NCI-H748 (cell line): ENCODE measurements at regions not wholly inside any gene's neighbourhood (a gene's known extent, or its start where the extent isn't known, plus 50 kb on each side); places are given as distances from the start of the nearest gene placed in this dataset.

Source experiments
- DNase-seq: peaks from one replicate; lab custom pipeline; 2025; ENCODE audit not compliant: unreplicated experiment; lab: John Stamatoyannopoulos, UW

GRCh38 chr6:140931581-140931980 is 1201.1 kb upstream of the GJE1 start:
- no peak for DNase-seq

DNA sequence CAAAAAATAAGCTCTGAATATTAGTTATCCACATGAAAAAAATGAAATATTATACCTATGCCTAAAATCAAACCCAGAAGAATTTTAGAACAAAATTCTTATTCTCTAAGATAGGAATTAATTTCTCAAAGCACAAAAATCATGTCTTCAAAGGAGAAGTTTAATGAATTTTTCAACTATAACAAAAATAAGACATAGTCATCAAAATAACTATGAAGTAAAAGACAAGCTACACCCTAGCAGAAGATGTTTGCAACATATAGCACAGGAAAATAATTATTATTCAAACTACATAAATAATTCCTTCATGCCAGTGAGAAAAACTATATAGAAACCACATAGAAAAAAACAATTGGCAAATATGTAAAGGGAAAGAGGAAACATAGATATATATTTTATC is 1203.6 kb upstream of the GJE1 start:
- DNase-seq = no peak

DNA sequence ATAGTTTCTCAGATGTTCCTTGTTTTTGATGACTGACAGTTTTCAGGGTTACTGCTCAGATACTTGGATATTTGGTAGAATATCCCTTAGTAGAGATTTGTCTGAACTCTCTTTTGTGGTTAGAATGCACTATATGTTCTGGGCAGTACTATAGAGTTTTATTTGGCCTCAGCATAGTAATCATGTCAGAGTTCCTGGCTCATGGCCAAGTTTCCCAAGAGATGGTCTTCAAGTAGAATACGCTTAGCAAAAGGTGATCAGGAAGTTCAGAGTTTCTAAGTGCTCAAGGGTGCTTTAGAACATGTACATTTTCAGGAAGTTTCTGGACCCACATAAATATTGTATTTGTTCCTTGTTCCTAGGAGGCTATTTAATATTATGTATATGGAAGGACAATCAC is 1209.7 kb upstream of the GJE1 start:
- DNase-seq = peak; percentile 32

DNA sequence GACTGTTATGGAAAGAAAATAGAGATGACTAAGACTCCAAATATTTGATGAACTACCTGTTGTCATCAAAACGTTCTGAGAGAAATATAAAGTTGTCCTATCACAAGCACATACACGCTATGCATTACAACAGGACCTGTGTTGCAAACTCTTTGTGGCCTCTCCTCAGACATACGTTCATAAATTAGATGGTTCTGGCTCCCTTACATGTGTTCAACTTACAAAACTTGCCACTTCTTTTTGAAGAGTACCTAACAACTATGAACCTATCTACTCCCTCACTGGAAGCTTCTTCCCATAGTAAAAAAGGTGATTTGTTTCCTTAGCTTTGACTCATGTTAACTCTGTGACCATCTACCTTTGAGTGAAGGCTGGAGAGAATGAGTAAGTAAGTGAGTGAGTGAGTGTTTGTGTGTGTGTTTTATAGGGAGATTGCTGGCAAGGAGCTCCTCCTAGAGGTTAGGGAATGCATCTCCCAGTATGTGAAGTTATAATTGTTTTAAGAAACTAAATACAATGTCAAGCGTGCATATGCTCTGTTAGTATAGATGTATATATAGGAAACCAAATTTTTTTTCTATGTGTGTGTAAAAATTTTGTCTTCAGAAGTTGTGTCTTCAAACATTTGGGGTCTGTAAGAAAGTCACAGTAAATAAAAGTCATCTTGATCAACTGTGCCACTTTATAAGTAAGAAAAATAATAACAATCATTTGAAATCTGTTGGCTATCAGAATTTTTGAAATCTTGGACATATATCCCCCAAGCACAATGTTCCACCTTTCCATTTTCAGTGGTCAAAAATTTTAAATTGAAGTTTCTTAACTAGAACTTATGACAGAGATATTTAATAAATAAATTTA is 1211.1 kb upstream of the GJE1 start:
- DNase-seq = peak; percentile 82

GRCh38 chr6:140917911-140918310 is 1214.8 kb upstream of the GJE1 start:
- DNase-seq = no peak

DNA sequence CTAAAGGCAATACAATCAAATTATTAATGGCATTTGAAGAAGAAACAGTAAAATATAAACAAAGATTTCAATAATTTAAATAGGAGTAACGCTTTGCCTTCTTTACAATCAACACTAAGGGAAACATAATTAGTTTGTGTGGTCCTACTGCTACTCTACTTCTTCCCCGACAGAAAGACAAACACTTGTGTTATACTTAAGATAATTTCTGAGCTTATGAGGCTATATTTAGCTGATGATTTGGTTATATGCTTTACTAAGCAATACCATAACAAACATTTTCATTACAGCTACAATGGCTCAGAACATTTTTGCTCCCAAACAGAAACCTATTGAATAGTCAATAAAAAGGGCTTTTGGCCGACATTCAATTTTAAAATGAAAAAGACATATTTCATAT is 1217.2 kb upstream of the GJE1 start:
- peak; percentile 87 for DNase-seq

- DNase-seq = peak; percentile 98
These were observed 1217.6 kb upstream of the GJE1 start for GRCh38 chr6:140915103-140915502.

- peak; percentile 42 for DNase-seq
These were observed 1220.0 kb upstream of the GJE1 start for GRCh38 chr6:140912686-140913085.

- DNase-seq = no peak
These were observed 1223.1 kb upstream of the GJE1 start for GRCh38 chr6:140909625-140910024.

DNA sequence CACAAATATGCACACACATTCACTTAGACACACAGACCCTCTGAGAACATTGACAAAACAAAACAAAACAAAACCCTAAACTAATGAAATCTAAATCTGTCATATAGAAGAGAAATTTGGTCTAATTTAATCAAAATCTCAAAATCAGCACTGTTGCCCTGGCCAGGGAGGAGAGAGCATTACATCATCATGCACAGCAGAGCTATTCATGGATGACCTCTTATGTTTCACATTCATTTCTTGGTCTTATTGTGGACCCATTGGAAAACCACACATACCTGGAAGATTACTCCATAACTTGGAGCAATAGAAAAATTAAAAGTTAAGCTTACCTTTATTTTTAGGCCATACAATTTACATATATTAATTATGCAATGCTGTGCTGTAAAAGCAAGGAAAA is 1223.6 kb upstream of the GJE1 start:
- no peak for DNase-seq

DNA sequence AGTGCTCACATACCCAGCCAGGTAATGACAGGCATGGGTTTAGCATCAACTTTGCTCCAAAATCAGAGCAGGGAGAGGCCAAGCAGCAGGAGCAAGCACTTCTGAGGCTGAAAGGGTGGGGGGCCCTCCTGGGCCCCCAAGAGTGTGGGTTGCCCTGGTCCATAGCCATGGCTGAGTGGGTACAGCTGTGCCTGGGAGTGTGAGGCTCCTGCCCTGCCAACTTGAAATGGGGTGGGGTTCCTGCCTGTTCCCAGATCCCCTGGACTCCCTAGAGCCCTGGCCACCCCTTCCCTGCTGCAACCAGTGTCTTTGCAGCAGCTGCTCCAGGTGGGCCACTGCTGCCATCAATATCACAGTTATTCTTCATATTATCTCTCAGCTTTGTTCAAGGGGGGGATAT is 1224.2 kb upstream of the GJE1 start:
- DNase-seq = no peak

GRCh38 chr6:140907235-140907634 is 1225.5 kb upstream of the GJE1 start:
- DNase-seq = no peak

GRCh38 chr6:140905724-140906123 is 1227.0 kb upstream of the GJE1 start:
- DNase-seq = no peak

- no peak for DNase-seq
These were observed 1227.7 kb upstream of the GJE1 start for GRCh38 chr6:140905050-140905449.

DNA sequence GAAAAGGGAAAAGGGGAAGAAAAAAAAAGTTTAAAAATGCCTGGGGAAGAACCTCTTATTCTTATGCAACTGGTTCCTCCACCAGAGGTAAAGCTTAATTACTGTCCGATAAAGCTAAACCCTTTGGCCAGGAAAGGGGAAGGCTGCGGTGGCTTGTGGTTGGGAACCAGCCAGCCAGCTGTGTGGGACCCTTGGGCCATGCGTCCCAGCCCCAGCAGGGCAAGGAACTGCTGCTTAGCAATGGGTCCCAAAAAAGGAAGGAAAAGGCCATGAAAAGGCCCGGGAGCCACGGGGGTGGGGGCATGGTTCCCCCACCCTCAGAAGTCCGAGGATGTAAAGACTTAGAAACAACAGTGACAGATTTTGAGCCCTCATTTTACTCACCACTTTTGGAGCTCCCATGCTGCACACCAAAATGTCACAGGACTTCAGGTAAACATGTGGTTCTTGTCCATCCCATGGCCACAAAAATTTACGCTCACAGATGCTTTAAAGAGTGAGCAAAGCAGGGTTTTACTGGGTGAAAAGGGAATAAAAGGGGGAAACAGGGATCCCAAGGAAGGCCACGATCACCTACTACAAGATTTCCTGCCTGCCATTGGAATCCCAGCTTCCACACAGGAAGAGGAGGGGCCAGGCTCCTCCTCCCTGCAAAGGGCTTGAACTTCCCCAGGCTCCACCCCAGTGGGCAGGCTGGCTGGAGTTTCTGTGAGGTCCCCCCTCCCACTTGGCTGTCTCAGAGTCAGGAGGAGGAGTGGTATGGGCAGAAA is 1234.7 kb upstream of the GJE1 start:
- no peak for DNase-seq

GRCh38 chr6:140897349-140897748 is 1235.4 kb upstream of the GJE1 start:
- DNase-seq = no peak

DNA sequence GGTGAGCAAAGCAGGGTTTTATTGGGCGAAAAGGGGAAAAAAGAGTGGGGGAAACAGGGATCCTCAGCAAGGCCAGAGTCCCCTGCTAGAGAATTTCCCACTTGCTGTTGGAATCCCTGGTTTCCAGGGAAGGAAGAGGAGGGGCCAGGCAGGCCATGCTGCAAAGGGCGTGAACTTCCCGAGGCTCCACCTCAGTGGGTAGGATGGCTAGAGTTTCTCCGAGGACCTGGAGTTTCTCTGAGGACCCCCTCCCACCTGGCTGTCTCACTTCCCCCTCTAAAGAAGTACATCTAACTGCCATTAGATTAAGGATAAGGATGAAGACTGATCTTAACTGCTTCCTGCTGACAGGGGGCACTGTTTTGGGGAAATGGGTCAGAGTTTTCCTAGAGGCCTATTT is 1239.3 kb upstream of the GJE1 start:
- no peak for DNase-seq

DNA sequence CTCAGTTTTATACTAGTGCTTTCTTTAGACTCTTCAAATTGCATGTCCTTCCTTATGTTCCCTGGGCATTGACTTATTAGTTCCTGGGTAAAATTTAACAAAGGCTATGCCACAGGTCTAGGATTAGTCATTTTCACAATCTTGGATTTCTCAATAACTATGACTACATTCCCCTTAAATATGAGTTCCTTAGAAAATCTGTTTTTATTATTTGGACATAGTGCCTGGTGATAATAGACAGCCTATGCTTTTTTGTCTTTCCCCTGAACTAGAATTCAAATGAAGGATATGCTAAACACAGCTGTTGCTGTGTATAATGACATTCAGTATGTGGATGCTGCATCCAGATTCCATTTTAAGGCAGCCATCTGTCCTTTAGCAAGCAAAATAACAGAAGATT is 1252.8 kb upstream of the GJE1 start:
- no peak for DNase-seq

GRCh38 chr6:140874066-140874465 is 1258.7 kb upstream of the GJE1 start:
- no peak for DNase-seq

- no peak for DNase-seq
These were observed 1259.8 kb upstream of the GJE1 start for GRCh38 chr6:140872885-140873284.

GRCh38 chr6:140871911-140872310 is 1260.8 kb upstream of the GJE1 start:
- no peak for DNase-seq

DNA sequence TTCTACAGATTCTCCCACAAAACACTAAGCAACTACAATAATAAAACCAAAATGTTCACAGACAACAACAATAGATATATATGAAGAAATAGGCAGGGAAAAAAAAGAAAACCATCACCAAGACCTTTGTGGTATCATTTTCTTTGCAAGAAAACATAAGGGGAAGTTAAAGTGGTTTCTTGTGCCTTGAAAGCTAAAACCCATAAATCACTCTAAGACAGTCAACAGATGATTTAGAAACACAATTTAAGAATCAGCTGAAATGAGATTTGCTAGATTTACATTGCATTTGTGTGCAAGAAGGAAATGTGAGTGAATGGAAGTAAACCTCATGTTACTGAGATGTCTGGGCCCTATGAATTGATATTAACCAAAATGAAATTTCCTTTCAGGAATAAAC is 1265.4 kb upstream of the GJE1 start:
- no peak for DNase-seq
